ENCODE measurements at regions not wholly inside any gene's neighbourhood (a gene's known extent, or its start where the extent isn't known, plus 50 kb on each side); places are given as distances from the start of the nearest gene placed in this dataset.

DNA sequence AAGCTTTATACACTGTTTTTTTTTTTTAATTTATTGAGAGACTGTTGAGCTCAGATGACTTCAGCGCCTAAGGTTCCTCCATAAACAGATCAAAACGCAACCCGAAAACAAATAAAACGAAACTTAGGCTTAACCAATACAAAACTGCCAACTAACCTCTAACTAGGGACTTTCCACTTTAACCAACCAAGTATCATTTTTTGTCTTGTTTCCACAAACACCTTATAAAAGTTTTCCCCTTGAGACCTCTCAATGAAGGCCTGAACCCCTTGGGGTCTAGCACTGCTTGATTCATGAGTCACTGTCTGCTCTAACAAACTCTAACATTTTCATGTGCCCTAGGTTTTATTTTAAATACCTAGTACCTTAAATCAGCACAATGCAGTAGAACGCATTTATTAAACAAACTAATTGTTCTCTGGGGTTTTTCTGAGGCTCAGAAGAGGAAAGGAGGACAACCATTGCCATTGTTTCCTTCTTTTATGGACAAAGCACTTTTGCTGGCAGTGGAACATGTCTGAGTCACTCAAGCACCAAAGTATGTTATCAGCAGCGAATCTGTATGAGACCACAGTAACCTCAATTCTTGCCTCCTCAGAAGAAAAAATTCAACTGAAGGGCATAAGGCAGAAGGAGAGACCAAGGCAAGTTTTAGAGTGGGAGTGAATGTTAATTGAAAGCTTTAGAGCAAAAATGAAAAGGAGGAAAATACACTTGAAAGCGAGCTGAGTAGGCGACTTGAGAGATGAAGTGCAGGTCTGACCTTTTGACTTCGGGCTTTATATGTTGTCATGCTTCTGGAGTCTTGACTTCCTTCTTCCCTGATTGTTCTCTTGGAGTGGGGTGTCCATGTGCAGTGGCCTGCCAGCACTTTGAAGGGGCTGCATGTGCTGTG is 97.7 kb upstream of the HCN1 start:
- no peak for TF ChIP-seq EZH2 (IDR thresholded peaks at IDR 0.05; ENCODE audit: borderline replicate concordance, low read depth, low read length, poor library complexity, severe bottlenecking)
- TF ChIP-seq, protein P1, sequence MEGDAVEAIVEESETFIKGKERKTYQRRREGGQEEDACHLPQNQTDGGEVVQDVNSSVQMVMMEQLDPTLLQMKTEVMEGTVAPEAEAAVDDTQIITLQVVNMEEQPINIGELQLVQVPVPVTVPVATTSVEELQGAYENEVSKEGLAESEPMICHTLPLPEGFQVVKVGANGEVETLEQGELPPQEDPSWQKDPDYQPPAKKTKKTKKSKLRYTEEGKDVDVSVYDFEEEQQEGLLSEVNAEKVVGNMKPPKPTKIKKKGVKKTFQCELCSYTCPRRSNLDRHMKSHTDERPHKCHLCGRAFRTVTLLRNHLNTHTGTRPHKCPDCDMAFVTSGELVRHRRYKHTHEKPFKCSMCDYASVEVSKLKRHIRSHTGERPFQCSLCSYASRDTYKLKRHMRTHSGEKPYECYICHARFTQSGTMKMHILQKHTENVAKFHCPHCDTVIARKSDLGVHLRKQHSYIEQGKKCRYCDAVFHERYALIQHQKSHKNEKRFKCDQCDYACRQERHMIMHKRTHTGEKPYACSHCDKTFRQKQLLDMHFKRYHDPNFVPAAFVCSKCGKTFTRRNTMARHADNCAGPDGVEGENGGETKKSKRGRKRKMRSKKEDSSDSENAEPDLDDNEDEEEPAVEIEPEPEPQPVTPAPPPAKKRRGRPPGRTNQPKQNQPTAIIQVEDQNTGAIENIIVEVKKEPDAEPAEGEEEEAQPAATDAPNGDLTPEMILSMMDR (conservative IDR thresholded peaks at IDR 0.05; ENCODE audit: low read depth, low read length), result no peak

All from A673 (cell line).